Ovary (tissue), 7 donors: ENCODE measurements at regions not wholly inside any gene's neighbourhood (a gene's known extent, or its start where the extent isn't known, plus 50 kb on each side); places are given as distances from the start of the nearest gene placed in this dataset.

ENCODE experiments used
- DNase-seq, 5 donors: peaks; one replicate each; pipeline ENCODE4 v3.0.0-alpha.2; 2019 to 2020
- H3K27ac ChIP-seq, 2 donors: fragments of 200-600 bp; one replicate each; pipeline versions ENCODE4 v1.5.1 to v1.8.0; 2019 to 2022
- H3K27me3 ChIP-seq: fragments of 200-600 bp; one replicate; pipeline ENCODE4 v1.8.0; 2022
- H3K36me3 ChIP-seq: fragments of 200-600 bp; sonication (generic); one replicate; pipeline ENCODE4 v1.5.1; 2019
- H3K4me1 ChIP-seq: one replicate; pipeline ENCODE4 v1.8.1; 2013; ENCODE audit warnings: mild to moderate bottlenecking, moderate library complexity; ENCODE audit not compliant: insufficient read depth
- H3K4me3 ChIP-seq: fragments of 200-600 bp; sonication (generic); one replicate; pipeline ENCODE4 v1.5.1; 2017
- H3K9me3 ChIP-seq, 2 donors: fragments of 200-600 bp in 1 of 2; sonication (generic) in 1 of 2; one replicate each; pipeline versions ENCODE4 v1.5.1 to v1.8.1; 2013 to 2019; ENCODE audit warnings: mild to moderate bottlenecking in 1 of 2, moderate library complexity in 1 of 2
- CTCF ChIP-seq, 3 donors: fragments of 450-650 bp in 2 of 3; fragments of 200-600 bp in 1 of 3; IDR thresholded peaks; one replicate each; pipeline versions ENCODE4 v1.5.1 to v1.8.0; 2016 to 2022; ENCODE audit warnings: antibody characterized with exemption in 3 of 3, mild to moderate bottlenecking in 1 of 3
- EP300 ChIP-seq: sonication (generic); formaldehyde crosslinking; IDR thresholded peaks from one replicate; pipeline ENCODE4 v1.6.1; 2017; ENCODE audit warnings: antibody characterized with exemption
- POLR2A ChIP-seq: fragments of 450-650 bp; IDR thresholded peaks from one replicate; pipeline ENCODE4 v1.6.1; 2017; ENCODE audit warnings: antibody characterized with exemption, mild to moderate bottlenecking, moderate library complexity
- WGBS, 3 donors: extraction: QIAGEN DNeasy Blood & Tissue Kit in 1 of 3; methylation state at CpG; one replicate each; pipeline versions ENCODE4 v1.1.5 to v1.1.7; 2013 to 2017; 5-methylcytosine and 5-hydroxymethylcytosine counted together
- intact Hi-C, 4 donors: fragments of 100-400 bp; cut with DNase I; formaldehyde crosslinking; loops; one replicate each; pipeline versions ENCODE4 v1.11.0 to v1.15.1; 2022 to 2023
- donor health status: DM: no; HTN: no; CAD: no; lungs with moderate emphysema.
- donor health status: DM: no; HTN: no; CAD: no.
- donor health status: Bipolar disorder and iron deficiency.
- donor health status: DM: no; HTN: no; CAD: no.
- donor health status: DM: yes; HTN: yes; CAD: no.

- WGBS, 3 donors = 74 to 76% (median 74%) methylated on average over 15 of the region's 15 CpGs
- no peak overlapping the region for H3K27ac ChIP-seq
- H3K4me1 ChIP-seq = no peaks in the 10 kb centered on the region
- no peaks in the 10 kb centered on the region for H3K27me3 ChIP-seq
- no peak for DNase-seq
- TF ChIP-seq CTCF (IDR thresholded peaks at IDR 0.05) (no peak), EP300 (no peak), POLR2A (no peak)
- no peaks in the 10 kb centered on the region for H3K36me3 ChIP-seq
- no peak overlapping the region for H3K4me3 ChIP-seq
- intact Hi-C loops = no loop called here
- H3K9me3 ChIP-seq = no peaks in the 10 kb centered on the region
These were observed 275.0 kb upstream of the MVB12B start for GRCh38 chr9:126051446-126052130.

- Histone ChIP-seq H3K4me3 (no peak overlapping the region), H3K27ac (no peak overlapping the region), H3K36me3 (no peaks in the 10 kb centered on the region), H3K27me3 (no peaks in the 10 kb centered on the region), H3K9me3 (no peaks in the 10 kb centered on the region), H3K4me1 (peaks cover 1% of the 10 kb centered on the region)
- WGBS, 3 donors = 87 to 88% (median 87%) methylated on average over 6 of the region's 6 CpGs
- TF ChIP-seq CTCF (IDR thresholded peaks at IDR 0.05) (no peak), POLR2A (no peak), EP300 (no peak)
- DNase-seq = no peak
- intact Hi-C loops = no loop called here
These were observed 273.8 kb upstream of the MVB12B start for GRCh38 chr9:126052791-126053190.

- Histone ChIP-seq H3K4me1 (peaks cover 1% of the 10 kb centered on the region), H3K27ac (no peak overlapping the region), H3K9me3 (no peaks in the 10 kb centered on the region), H3K36me3 (no peaks in the 10 kb centered on the region), H3K4me3 (no peak overlapping the region), H3K27me3 (no peaks in the 10 kb centered on the region)
- 43 to 53% (median 48%) methylated on average over 6 of the region's 6 CpGs for whole genome bisulfite sequencing, 3 donors
- DNase-seq = peak in 1 of 5 donors; percentile 7
- intact Hi-C loops = no loop called here
- no peak for TF ChIP-seq EP300
These were observed 272.7 kb upstream of the MVB12B start for GRCh38 chr9:126053913-126054312.

- Histone ChIP-seq H3K27me3 (no peaks in the 10 kb centered on the region), H3K27ac (no peak overlapping the region), H3K9me3 (no peaks in the 10 kb centered on the region), H3K36me3 (no peaks in the 10 kb centered on the region), H3K4me3 (no peak overlapping the region), H3K4me1 (peaks cover 1% of the 10 kb centered on the region)
- TF ChIP-seq CTCF (IDR thresholded peaks at IDR 0.05) (no peak), POLR2A (no peak), EP300 (no peak)
- WGBS, 3 donors = 76 to 85% (median 82%) methylated on average over 16 of the region's 16 CpGs
- DNase-seq = peak in 1 of 5 donors; percentile 17
- intact Hi-C loops = no loop called here
These were observed 271.1 kb upstream of the MVB12B start for GRCh38 chr9:126055381-126055985.
